GM12875 (cell line): ENCODE measurements at regions not wholly inside any gene's neighbourhood (a gene's known extent, or its start where the extent isn't known, plus 50 kb on each side); places are given as distances from the start of the nearest gene placed in this dataset.

Experiments used
- H3K4me3 ChIP-seq: one replicate; pipeline ENCODE4 v1.5.1; 2011; ENCODE audit warnings: low read depth, low read length, control low read depth
- CTCF ChIP-seq: IDR thresholded peaks from 2 replicates; pipeline ENCODE4 v1.5.1; 2011; ENCODE audit warnings: low read depth, mild to moderate bottlenecking, control low read depth, inconsistent platforms, low read length, moderate library complexity, borderline replicate concordance; ENCODE audit not compliant: insufficient read depth

GRCh38 chr16:75922250-75922649 lies 196.0 kb upstream of the CPHXL start:
- TF ChIP-seq CTCF = no peak
- no peak overlapping the region for H3K4me3 ChIP-seq

GRCh38 chr16:75924397-75924796 lies 198.1 kb upstream of the CPHXL start:
- no peak for TF ChIP-seq CTCF
- no peak overlapping the region for H3K4me3 ChIP-seq

- TF ChIP-seq CTCF = no peak
- no peak overlapping the region for H3K4me3 ChIP-seq
Measured at GRCh38 chr16:75927810-75928209, 201.5 kb upstream of the CPHXL start.

- no peak overlapping the region for H3K4me3 ChIP-seq
- TF ChIP-seq CTCF = no peak
Measured at GRCh38 chr16:75928295-75928694, 202.0 kb upstream of the CPHXL start.

GRCh38 chr16:75929046-75929445 lies 202.8 kb upstream of the CPHXL start:
- no peak overlapping the region for H3K4me3 ChIP-seq
- TF ChIP-seq CTCF = no peak

GRCh38 chr16:75931043-75931442 lies 204.8 kb upstream of the CPHXL start:
- no peak overlapping the region for H3K4me3 ChIP-seq
- TF ChIP-seq CTCF = no peak

GRCh38 chr16:75931970-75932369 lies 205.7 kb upstream of the CPHXL start:
- no peak overlapping the region for H3K4me3 ChIP-seq
- no peak for TF ChIP-seq CTCF
